ENCODE measurements at regions not wholly inside any gene's neighbourhood (a gene's known extent, or its start where the extent isn't known, plus 50 kb on each side); places are given as distances from the start of the nearest gene placed in this dataset.
A peak's percentile ranks its signal among the peaks of the same experiment; 100 is the strongest.

- peak overlapping the region; percentile 40; the same call in 1 of the 2 replicates for H2BK20ac ChIP-seq (ENCODE audit: low read length)
- no peaks in the 10 kb centered on the region for H3K27me3 ChIP-seq (replicated peaks in 1 of 4; ENCODE audit: control insufficient read depth in 3 of 4, extremely low read depth in 1 of 4, insufficient read depth in 3 of 4, low read length in 3 of 4)
- ChIA-PET POLR2A (ENCODE audit: partially characterized antibody) (interaction anchor here (1.0 to 1.7 kb wide), 2 partner anchors 18 to 110 kb away, joined by 4 read pairs; no protein-coding TSS in a partner anchor), CTCF (ENCODE audit: partially characterized antibody) (interaction anchor here (0.6 to 1.6 kb wide), 6 partner anchors 14 to 117 kb away, joined by 3 to 4 read pairs (median 4); no protein-coding TSS in a partner anchor)
- H3K4me3 ChIP-seq (ENCODE audit: extremely low read depth in 1 of 4, insufficient read depth in 2 of 4, low read depth in 3 of 4, low read length in 4 of 4) = peak overlapping the region in 3 of 4 experiments; percentile 1 to 24 (median 5); a peak in 3 of 8 replicates
- H3K79me2 ChIP-seq (ENCODE audit: control insufficient read depth in 1 of 2, insufficient read depth in 2 of 2, low read length in 2 of 2) = 0 out of 4 replicates have a peak, but pooled peaks cover 0 to 3% of the 10 kb centered on the region in 2 experiments
- peaks cover 0 to 17% (median 10%) of the 10 kb centered on the region in 4 experiments; a peak in 4 of 7 replicates for H3K4me1 ChIP-seq (replicated peaks in 1 of 4; ENCODE audit: control insufficient read depth in 3 of 4, insufficient read depth in 4 of 4, low read length in 3 of 4)
- H4K5ac ChIP-seq (ENCODE audit: insufficient read length, low read depth, low read length) = peak overlapping the region; percentile 88
- H4K91ac ChIP-seq (replicated peaks; ENCODE audit: insufficient read length, low read length) = no peak overlapping the region
- H3K14ac ChIP-seq (ENCODE audit: insufficient read length) = no peak overlapping the region
- H2AFZ ChIP-seq (ENCODE audit: low read length) = no peak overlapping the region
- no peak overlapping the region for H3K56ac ChIP-seq (replicated peaks; ENCODE audit: insufficient read length, low read depth, low read length)
- H2BK15ac ChIP-seq (ENCODE audit: low read length) = no peak overlapping the region
- H3K23ac ChIP-seq (ENCODE audit: insufficient read length) = no peak overlapping the region
- no peaks in the 10 kb centered on the region for H4K20me1 ChIP-seq (replicated peaks in 1 of 2; ENCODE audit: control insufficient read depth in 1 of 2, insufficient read depth in 2 of 2, low read length in 2 of 2)
- no peaks in the 10 kb centered on the region for H3K9me3 ChIP-seq (ENCODE audit: insufficient read depth in 2 of 2, low read depth in 1 of 2, low read length in 1 of 2)
- peak overlapping the region; percentile 73; the same call in 1 of the 2 replicates for H3K18ac ChIP-seq (ENCODE audit: extremely low read depth, low read length)
- no peak overlapping the region; the same call in 1 of the 2 replicates for H4K8ac ChIP-seq (ENCODE audit: extremely low read depth, insufficient read depth, low read length)
- no peaks in the 10 kb centered on the region for H3K36me3 ChIP-seq (ENCODE audit: control insufficient read depth in 2 of 4, insufficient read depth in 4 of 4, low read length in 3 of 4)
- H3K4me2 ChIP-seq (ENCODE audit: insufficient read depth in 1 of 2, low read depth in 2 of 2, low read length in 2 of 2) = peak overlapping the region; percentile 9 to 61; a peak in 3 of 4 replicates
- no peaks in the 10 kb centered on the region for H3K23me2 ChIP-seq (ENCODE audit: low read depth, low read length)
- H3K27ac ChIP-seq (ENCODE audit: low read depth, low read length) = peak overlapping the region; percentile 46; the same call in 1 of the 2 replicates
- peak; percentile 89 for FAIRE-seq
- no peak overlapping the region for H3K4ac ChIP-seq (replicated peaks; ENCODE audit: insufficient read length, low read depth, low read length)
- no peaks in the 10 kb centered on the region for H3K79me1 ChIP-seq (ENCODE audit: low read depth, low read length)
- 0% methylated on average over 1 of the region's 1 CpG; no CpG with 5 or more reads in 1 of the 2 experiments for WGBS, 2 experiments (ENCODE audit: extremely low coverage in 1 of 2, insufficient coverage in 1 of 2, insufficient read length in 1 of 2, insufficient replicate concordance in 2 of 2, low coverage in 1 of 2, low lambda C conversion rate in 2 of 2, missing lambda C conversion rate in 1 of 2)
- peak in 1 of 2 experiments; percentile 36 for DNase-seq (ENCODE audit: low read depth in 1 of 2, low spot score in 2 of 2)
- H3K9ac ChIP-seq (replicated peaks in 1 of 4; ENCODE audit: extremely low read depth in 1 of 4, low read depth in 3 of 4, low read length in 3 of 4) = no peak overlapping the region
- H2AK5ac ChIP-seq (ENCODE audit: low read depth, low read length) = no peak overlapping the region
- H2BK120ac ChIP-seq (replicated peaks; ENCODE audit: low read depth, low read length) = no peak overlapping the region
- H2BK5ac ChIP-seq (ENCODE audit: low read depth, low read length) = peak overlapping the region; percentile 89
- peak overlapping the region; percentile 10; the same call in 1 of the 2 replicates for H2BK12ac ChIP-seq (ENCODE audit: low read depth, low read length)
- TF ChIP-seq FOSL1 (IDR thresholded peaks at IDR 0.05; ENCODE audit: insufficient read depth, low read depth, low read length) = no peak
- no peak for TF ChIP-seq CTBP2 (IDR thresholded peaks at IDR 0.05; ENCODE audit: borderline replicate concordance, insufficient read depth, insufficient read length, low read length)
- peak; percentile 76 for TF ChIP-seq NANOG (IDR thresholded peaks at IDR 0.05; ENCODE audit: insufficient read depth, low read depth, low read length, poor library complexity, severe bottlenecking)
- no peak for TF ChIP-seq GABPA (IDR thresholded peaks at IDR 0.05; ENCODE audit: borderline replicate concordance, insufficient read depth, low read length)
- TF ChIP-seq RXRA (IDR thresholded peaks at IDR 0.05; ENCODE audit: insufficient read depth, low read depth, low read length) = no peak
- 0 out of 2 replicates have a peak, but pooled peaks have one; percentile 47 for TF ChIP-seq TCF12 (IDR thresholded peaks at IDR 0.05; ENCODE audit: low read depth, low read length)
- TF ChIP-seq TEAD4 (IDR thresholded peaks at IDR 0.05; ENCODE audit: low read depth, low read length) = peak; percentile 99
- TF ChIP-seq ASH2L (IDR thresholded peaks at IDR 0.05; ENCODE audit: low read length) = peak; percentile 61
- TF ChIP-seq SP2 (IDR thresholded peaks at IDR 0.05; ENCODE audit: low read length) = no peak
Measured at GRCh38 chr11:92511522-92512203, 287.0 kb downstream of the FAT3 start.
